Ramos (cell line): ENCODE measurements at regions not wholly inside any gene's neighbourhood (a gene's known extent, or its start where the extent isn't known, plus 50 kb on each side); places are given as distances from the start of the nearest gene placed in this dataset.

Experiments
- in situ Hi-C: fragments of 300-500 bp; cut with MboI; formaldehyde crosslinking; loops from one replicate; pipeline ENCODE4 v1.14.3; 2022; ENCODE audit warnings: low sequenced_read_pairs; ENCODE audit not compliant: unreplicated experiment

- in situ Hi-C loops: no loop called here
Measured at GRCh38 chr14:54169254-54169924, 212.8 kb upstream of the BMP4 start.

DNA sequence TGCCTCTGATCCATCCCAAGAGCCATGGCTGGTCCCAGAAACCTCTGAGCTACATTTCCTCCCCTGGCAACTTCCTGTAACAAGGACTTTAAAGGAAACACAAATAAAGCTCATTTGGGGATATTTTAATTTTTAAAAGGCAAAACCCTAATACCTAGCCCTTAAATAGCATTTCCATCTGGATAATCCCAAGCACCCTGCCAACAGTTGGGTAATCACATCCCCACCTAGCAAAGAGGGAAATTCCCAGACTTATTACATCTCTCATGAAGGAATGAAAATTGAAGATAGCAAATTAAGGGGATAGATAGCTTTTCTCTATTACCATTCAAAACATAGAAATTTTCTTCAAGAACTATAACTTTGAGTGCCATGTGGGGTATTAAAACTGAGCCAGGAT lies 213.7 kb upstream of the BMP4 start:
- in situ Hi-C loops: no loop called here

GRCh38 chr14:54172114-54172513 lies 215.5 kb upstream of the BMP4 start:
- in situ Hi-C loops: no loop called here

DNA sequence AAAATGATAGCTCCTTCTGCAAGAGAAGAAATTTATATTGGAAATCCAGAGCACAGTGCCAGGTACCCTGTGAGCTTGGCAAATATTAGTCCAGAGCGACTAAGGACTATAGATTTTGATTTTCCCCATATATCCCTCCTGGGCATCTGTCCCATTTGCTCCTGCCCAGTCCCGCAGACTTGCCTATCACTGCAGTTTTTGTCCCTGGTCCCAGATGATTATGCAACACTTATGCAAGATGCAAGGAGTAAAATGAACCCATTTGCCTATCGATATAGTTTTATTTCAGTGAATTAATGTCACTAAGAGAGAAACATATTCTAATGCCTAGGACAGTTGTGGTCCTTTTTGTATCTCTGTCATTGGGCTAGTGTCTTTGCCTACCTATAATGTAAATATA lies 215.9 kb upstream of the BMP4 start:
- in situ Hi-C loops: no loop called here

DNA sequence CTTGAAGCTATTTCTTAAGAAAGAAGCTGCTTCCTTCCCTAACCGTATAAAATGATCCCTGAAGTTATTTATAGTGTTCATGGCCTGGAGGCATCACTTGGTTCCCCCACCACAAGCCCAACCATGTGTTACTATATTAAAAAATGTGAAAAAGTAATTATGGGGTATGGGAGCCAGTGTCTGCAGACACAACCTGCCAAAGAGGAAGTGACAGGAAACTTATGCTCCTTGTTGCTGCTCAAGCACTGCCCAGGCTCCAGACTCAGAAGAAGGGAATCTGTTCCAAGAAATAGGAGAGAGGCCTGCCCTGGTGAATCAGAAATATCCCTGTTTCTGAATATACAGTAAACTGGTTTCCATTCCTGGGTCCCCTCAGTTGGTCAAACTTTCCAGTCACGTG lies 217.2 kb upstream of the BMP4 start:
- in situ Hi-C loops: no loop called here

GRCh38 chr14:54174457-54174856 lies 217.8 kb upstream of the BMP4 start:
- in situ Hi-C loops: no loop called here

DNA sequence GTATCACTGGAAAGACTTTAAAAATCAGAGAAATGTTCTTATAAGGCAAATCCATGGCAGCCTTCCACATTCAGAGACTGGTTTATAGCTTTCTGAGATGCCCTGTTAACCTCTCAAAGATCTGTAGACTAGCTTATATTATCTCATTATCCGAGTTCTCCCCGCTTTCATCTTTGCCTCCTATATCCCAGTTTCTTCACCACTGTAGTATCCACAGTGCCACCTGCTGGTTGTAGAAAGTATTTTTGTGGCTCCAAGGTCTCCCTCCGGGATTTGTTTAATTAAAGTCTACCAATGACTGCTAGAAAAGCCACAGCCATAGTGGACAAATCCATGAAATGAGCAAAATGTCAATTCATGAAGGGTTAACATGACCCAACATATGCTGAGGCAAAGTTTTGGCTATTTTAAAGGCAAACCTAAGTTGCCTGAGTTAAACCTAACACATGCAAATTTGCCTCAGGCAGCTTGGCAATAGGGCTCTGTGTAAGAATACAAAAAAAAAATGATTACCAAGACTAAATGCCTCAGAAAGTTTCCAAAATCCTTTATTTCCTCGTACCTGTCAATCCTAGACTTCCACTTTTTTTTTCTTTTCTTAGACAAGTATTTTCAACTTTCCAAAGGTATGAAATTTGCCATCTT lies 218.8 kb upstream of the BMP4 start:
- in situ Hi-C loops: no loop called here

DNA sequence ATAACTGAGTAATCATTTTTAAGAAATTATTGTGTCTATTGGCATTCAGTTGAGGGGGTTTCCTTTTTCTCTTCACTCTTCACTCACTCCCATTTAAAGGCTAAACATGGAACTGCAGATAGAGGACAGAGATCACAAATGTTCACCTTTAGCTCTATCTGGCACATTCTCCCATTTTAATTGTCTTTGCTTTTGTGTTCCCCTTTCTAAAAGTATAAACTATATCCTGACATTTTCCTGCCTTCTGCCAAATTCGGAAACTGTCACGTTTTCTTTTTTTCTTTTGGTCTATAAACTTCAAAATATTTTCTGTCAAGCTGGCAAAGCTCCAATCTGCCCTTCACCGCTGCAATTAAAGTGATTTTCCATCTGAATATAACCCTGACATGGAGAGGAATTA lies 219.8 kb upstream of the CDKN3 start:
- in situ Hi-C loops: no loop called here

DNA sequence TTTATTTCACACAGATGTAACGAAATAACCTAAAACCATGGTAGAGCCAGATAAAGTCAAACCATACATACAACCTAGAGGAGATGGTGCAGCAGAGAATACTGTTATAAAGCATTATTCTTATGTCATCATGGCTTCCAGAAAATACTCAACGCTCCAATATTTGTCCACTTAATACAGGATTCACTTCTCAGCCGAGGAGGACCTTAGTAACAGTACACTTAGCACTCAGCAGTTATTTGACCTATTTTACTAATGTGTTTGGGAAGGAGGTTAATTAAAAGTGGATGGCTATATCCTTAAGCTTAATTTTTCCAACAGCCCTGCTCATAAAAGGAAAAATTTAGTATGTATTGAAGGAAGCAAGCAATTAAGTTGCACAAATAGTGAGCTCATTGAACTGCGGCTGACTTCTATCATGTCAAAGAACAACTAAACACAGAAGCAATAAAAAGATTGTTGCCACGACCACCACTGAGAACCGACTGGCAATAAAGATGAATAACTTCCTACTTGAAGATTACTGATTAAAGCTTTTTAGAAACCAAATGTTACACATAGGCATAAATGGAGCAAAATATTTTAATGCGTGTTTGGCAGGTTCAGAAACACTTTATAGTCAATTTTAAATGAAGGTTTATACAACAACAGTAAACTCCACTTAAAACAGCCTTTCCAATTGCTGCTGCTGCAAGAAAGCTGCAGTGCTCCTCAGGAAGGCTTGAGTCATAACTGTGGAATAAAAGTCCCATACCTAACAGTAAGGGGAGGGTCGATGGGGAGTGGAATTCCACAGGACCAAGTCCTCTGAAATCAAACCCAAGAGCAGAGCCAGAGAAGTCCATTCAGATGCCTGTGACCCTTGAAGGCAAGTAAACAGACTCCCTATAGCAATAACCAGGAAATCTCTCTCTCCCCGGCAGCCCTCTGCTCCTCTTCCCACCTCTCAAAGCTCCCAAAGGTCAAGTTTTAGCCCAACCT lies 218.9 kb upstream of the CDKN3 start:
- in situ Hi-C loops: no loop called here

GRCh38 chr14:54182419-54183045 lies 214.3 kb upstream of the CDKN3 start:
- in situ Hi-C loops: no loop called here

DNA sequence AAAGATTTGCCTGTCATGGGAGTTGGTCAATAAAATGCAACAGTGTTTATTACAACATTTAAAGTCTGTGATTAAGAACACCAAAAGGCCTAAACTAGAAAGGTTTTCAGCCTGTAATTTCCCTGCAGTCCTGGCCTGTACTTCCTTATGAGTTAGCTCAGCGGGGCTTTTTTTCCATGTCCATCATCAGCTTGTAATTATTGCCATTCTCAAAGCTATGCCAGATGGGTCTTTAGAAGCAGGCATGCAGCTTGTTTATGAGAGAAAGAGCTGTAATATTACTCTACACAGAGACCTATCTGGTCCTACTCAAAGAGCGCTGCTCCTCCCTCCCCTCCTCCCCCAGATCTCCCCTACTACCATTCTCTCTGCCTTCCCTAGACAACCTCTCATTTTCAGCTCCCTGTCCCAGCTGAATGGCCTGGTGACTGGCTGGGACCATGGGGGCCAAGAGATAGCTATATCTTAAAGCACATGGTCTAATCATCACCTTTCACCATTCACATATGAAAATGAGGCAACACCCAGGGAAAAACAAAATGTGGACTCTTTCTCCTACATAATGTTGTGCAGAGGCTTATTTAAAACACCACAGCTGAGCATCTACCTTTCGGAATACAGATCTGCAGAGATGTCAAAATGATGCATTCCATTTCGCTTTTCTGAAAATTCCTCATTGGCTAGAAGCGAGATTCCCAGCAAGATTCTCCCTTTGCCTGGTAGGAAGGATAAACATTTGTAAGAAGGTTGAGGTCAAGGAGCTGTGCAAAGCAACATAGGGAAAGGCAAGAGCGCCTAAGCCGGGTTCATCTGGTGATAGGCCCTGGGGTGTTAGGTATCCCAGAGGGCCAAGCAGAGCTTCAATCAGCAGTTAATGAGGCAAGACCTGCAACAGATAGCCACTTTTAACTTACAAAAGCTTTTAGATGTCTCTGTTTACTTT lies 209.7 kb upstream of the CDKN3 start:
- in situ Hi-C loops: no loop called here

- in situ Hi-C loops: no loop called here
Measured at GRCh38 chr14:54188064-54188666, 208.6 kb upstream of the CDKN3 start.

DNA sequence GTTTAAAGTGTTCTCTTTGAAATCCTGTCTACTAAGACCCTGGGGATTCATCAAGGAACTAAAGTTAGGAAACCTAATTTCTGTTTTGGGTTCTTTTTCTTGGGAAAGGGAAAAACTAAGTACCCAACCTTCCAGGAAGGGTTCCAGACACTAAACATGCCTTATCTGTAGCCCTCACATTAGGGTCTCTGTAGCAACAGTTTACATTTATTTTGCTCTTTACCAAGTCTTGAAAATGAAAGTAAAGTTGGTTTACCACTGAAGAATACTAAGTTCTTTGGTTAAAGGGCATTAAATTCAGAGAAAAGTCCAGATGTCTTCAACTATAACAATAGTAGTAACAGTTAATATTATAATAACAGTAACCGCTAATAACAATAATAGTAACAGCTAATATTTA lies 207.5 kb upstream of the CDKN3 start:
- in situ Hi-C loops: no loop called here

GRCh38 chr14:54189748-54190354 lies 207.0 kb upstream of the CDKN3 start:
- in situ Hi-C loops: no loop called here

- in situ Hi-C loops: no loop called here
Measured at GRCh38 chr14:54191846-54192245, 205.0 kb upstream of the CDKN3 start.

GRCh38 chr14:54192610-54193009 lies 204.2 kb upstream of the CDKN3 start:
- in situ Hi-C loops: no loop called here

DNA sequence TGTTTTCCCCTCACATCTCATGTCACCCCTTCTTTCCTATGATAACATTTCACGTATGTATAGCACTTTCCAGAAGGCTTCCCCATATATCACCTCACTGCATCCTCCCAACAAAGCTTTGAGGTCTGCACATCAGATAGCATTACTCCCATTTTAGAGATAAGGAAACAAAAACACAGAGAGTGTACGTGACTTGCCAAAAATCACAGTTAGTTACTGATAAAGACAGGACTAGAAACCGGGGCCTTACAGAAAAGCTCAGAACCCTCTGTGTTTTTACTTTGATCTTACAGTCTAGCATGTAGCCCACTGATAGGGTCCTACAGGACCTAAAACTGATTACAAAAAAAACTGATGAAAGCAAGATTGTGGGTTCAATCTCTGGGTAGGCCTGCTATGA lies 202.9 kb upstream of the CDKN3 start:
- in situ Hi-C loops: no loop called here

DNA sequence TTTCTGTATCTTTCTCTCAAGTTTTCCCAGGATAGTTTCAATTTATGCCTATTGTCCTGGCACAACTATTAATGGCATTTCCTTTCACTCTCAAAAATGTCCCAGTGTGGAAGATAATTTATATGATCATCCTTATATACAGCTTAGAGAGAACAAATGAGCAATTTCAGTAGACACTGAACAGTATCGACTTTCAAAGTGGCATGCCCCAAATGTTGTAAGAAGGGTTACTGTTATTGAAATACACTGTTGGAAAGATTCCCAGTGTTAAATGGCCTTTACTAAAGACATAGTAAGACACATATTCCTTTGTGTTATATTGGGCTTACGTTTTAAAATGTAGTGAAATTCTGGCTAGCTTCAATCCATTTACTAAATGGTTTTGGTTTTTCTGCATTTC lies 202.3 kb upstream of the CDKN3 start:
- in situ Hi-C loops: no loop called here

DNA sequence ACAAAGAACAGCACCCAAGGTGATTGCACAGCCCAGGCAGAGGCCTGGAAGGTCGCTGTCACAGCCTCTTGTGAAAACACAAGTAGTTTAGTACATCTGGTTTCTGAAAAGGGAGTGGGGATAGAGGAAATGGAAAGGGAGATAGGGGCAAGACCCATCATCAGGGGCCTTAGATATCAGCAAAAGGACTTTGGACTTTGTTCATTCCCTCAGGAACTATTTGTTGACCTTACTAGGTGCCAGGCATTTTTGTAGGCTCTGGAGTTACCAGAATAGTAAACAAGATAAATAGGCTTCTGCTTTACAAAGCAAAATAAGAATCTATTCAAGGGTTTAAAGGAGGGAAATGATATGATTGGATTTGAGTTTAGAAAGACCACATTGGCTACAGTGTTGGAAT lies 199.4 kb upstream of the CDKN3 start:
- in situ Hi-C loops: no loop called here
